ENCODE measurements at regions not wholly inside any gene's neighbourhood (a gene's known extent, or its start where the extent isn't known, plus 50 kb on each side); places are given as distances from the start of the nearest gene placed in this dataset.

- Histone ChIP-seq H2AFZ (ENCODE audit: low read length) (no peak overlapping the region), H3K27ac (ENCODE audit: low read length) (no peak overlapping the region), H3K4me2 (ENCODE audit: low read depth, low read length, poor library complexity, severe bottlenecking) (no peak overlapping the region)
These were observed 323.5 kb downstream of the DAD1 start for GRCh38 chr14:22265319-22266141.

DNA sequence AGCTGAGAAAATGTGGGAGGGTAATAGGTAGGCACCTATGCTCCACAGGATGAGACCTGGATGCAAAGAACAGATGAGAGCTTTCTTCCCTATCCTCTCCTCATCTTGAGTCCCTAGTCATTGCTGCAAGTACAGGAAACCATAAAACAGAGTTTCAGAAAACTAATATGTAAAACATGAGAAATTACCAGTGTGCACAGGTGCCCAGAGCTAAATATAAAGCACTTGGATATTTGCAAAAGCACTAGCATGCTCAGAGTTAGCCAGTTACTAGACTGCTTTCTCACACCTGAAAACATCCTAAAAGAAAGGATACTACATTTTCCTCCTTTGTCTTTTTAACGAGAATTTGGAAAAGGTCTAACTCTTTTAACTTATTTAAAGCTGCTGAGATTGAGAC, 324.3 kb downstream of the DAD1 start:
- no peak for DNase-seq
- Histone ChIP-seq H3K9me3 (ENCODE audit: low read length) (no peaks in the 10 kb centered on the region), H3K4me3 (ENCODE audit: low read length) (no peak overlapping the region), H3K4me1 (ENCODE audit: low read length) (peaks cover 16% of the 10 kb centered on the region), H2AFZ (ENCODE audit: low read length) (no peak overlapping the region), H3K9ac (ENCODE audit: low read length) (no peak overlapping the region), H3K9me2 (replicated peaks; ENCODE audit: insufficient read depth, low read length) (no peaks in the 10 kb centered on the region), H3K79me2 (ENCODE audit: low read length) (no peaks in the 10 kb centered on the region), H4K20me1 (ENCODE audit: insufficient read depth, low read depth, low read length) (no peaks in the 10 kb centered on the region), H3K36me3 (ENCODE audit: insufficient read depth, low read length) (no peaks in the 10 kb centered on the region), H3K27ac (ENCODE audit: low read length) (no peak overlapping the region), H3K4me2 (ENCODE audit: low read depth, low read length, poor library complexity, severe bottlenecking) (no peak overlapping the region), H3K27me3 (ENCODE audit: low read length) (no peaks in the 10 kb centered on the region)

More at GRCh38 chr14:22265319-22266141, 323.5 kb downstream of the DAD1 start:
- Histone ChIP-seq H3K79me2 (ENCODE audit: low read length) (no peaks in the 10 kb centered on the region), H3K9me3 (ENCODE audit: low read length) (no peaks in the 10 kb centered on the region), H3K4me3 (ENCODE audit: low read length) (no peak overlapping the region), H4K20me1 (ENCODE audit: insufficient read depth, low read depth, low read length) (no peaks in the 10 kb centered on the region), H3K4me1 (ENCODE audit: low read length) (peaks cover 16% of the 10 kb centered on the region), H3K36me3 (ENCODE audit: insufficient read depth, low read length) (no peaks in the 10 kb centered on the region), H3K9me2 (replicated peaks; ENCODE audit: insufficient read depth, low read length) (no peaks in the 10 kb centered on the region), H3K9ac (ENCODE audit: low read length) (no peak overlapping the region), H3K27me3 (ENCODE audit: low read length) (no peaks in the 10 kb centered on the region)
- DNase-seq = peak; percentile 80

DNA sequence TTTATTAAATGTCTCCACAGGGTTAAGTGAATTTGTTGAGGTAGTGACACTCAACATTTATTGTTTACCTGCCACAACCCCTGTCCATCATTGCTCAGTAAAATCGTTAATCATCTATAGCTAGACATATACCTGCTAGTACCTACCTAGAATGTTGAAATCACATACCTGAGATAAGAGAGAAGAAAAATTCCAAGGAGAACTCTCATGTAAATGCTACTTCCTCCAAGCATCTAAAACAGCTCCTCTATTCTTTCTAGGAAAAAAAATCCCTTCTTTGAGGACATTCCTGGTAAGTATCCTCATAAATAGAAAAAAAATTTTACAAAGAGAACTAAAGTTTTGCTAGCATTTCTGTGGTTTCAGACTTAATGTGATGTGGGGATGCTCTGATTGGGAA, 325.1 kb downstream of the DAD1 start:
- Histone ChIP-seq H3K27me3 (ENCODE audit: low read length) (no peaks in the 10 kb centered on the region), H2AFZ (ENCODE audit: low read length) (no peak overlapping the region), H3K79me2 (ENCODE audit: low read length) (no peaks in the 10 kb centered on the region), H3K36me3 (ENCODE audit: insufficient read depth, low read length) (no peaks in the 10 kb centered on the region), H3K9ac (ENCODE audit: low read length) (no peak overlapping the region), H3K27ac (ENCODE audit: low read length) (no peak overlapping the region), H3K4me3 (ENCODE audit: low read length) (no peak overlapping the region), H3K4me1 (ENCODE audit: low read length) (peaks cover 14% of the 10 kb centered on the region), H3K4me2 (ENCODE audit: low read depth, low read length, poor library complexity, severe bottlenecking) (no peak overlapping the region), H3K9me3 (ENCODE audit: low read length) (no peaks in the 10 kb centered on the region), H4K20me1 (ENCODE audit: insufficient read depth, low read depth, low read length) (no peaks in the 10 kb centered on the region), H3K9me2 (replicated peaks; ENCODE audit: insufficient read depth, low read length) (no peaks in the 10 kb centered on the region)
- no peak for DNase-seq

DNA sequence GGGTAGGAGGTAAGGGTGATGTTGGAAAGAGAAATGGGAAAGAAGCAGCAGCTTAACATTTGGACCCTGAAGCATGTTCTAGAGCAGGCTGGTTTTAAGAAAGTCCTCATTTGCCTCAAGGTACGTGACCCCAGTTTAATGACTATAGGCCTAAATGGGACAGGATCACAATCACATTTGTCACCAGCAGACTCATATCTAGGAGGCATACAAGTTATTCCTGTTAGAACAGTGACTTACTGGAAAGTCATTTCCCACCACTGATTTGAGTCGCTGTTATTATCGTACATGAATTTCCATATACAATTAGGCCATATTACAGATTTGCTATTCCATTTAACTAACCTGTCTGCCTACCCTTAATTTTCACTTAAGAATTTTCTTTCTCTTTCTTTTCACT, 326.1 kb downstream of the DAD1 start:
- no peaks in the 10 kb centered on the region for H3K9me2 ChIP-seq (replicated peaks; ENCODE audit: insufficient read depth, low read length)
- H3K4me2 ChIP-seq (ENCODE audit: low read depth, low read length, poor library complexity, severe bottlenecking) = no peak overlapping the region
- H3K27ac ChIP-seq (ENCODE audit: low read length) = no peak overlapping the region
- no peaks in the 10 kb centered on the region for H4K20me1 ChIP-seq (ENCODE audit: insufficient read depth, low read depth, low read length)
- H3K36me3 ChIP-seq (ENCODE audit: insufficient read depth, low read length) = no peaks in the 10 kb centered on the region
- no peaks in the 10 kb centered on the region for H3K9me3 ChIP-seq (ENCODE audit: low read length)
- no peaks in the 10 kb centered on the region for H3K27me3 ChIP-seq (ENCODE audit: low read length)
- H3K9ac ChIP-seq (ENCODE audit: low read length) = no peak overlapping the region
- no peak for DNase-seq
- no peaks in the 10 kb centered on the region for H3K79me2 ChIP-seq (ENCODE audit: low read length)
- no peak overlapping the region for H2AFZ ChIP-seq (ENCODE audit: low read length)
- H3K4me3 ChIP-seq (ENCODE audit: low read length) = no peak overlapping the region
- H3K4me1 ChIP-seq (ENCODE audit: low read length) = peaks cover 9% of the 10 kb centered on the region

- Histone ChIP-seq H3K79me2 (ENCODE audit: low read length) (no peaks in the 10 kb centered on the region), H3K4me3 (ENCODE audit: low read length) (no peak overlapping the region), H3K4me1 (ENCODE audit: low read length) (no peaks in the 10 kb centered on the region), H3K9me3 (ENCODE audit: low read length) (no peaks in the 10 kb centered on the region), H3K27ac (ENCODE audit: low read length) (no peak overlapping the region), H3K9ac (ENCODE audit: low read length) (no peak overlapping the region), H3K4me2 (ENCODE audit: low read depth, low read length, poor library complexity, severe bottlenecking) (no peak overlapping the region), H3K27me3 (ENCODE audit: low read length) (0 out of 2 replicates have a peak, but pooled peaks cover 4% of the 10 kb centered on the region), H3K36me3 (ENCODE audit: insufficient read depth, low read length) (no peaks in the 10 kb centered on the region), H4K20me1 (ENCODE audit: insufficient read depth, low read depth, low read length) (no peaks in the 10 kb centered on the region), H3K9me2 (replicated peaks; ENCODE audit: insufficient read depth, low read length) (no peaks in the 10 kb centered on the region), H2AFZ (ENCODE audit: low read length) (no peak overlapping the region)
- DNase-seq = no peak
These were observed 333.7 kb downstream of the DAD1 start for GRCh38 chr14:22255017-22255950.

GRCh38 chr14:22252686-22253085, 336.3 kb downstream of the DAD1 start:
- DNase-seq = no peak
- Histone ChIP-seq H3K36me3 (ENCODE audit: insufficient read depth, low read length) (no peaks in the 10 kb centered on the region), H2AFZ (ENCODE audit: low read length) (no peak overlapping the region), H3K27ac (ENCODE audit: low read length) (no peak overlapping the region), H4K20me1 (ENCODE audit: insufficient read depth, low read depth, low read length) (no peaks in the 10 kb centered on the region), H3K9me3 (ENCODE audit: low read length) (no peaks in the 10 kb centered on the region), H3K27me3 (ENCODE audit: low read length) (0 out of 2 replicates have a peak, but pooled peaks cover 4% of the 10 kb centered on the region), H3K79me2 (ENCODE audit: low read length) (no peaks in the 10 kb centered on the region), H3K4me2 (ENCODE audit: low read depth, low read length, poor library complexity, severe bottlenecking) (no peak overlapping the region), H3K9me2 (replicated peaks; ENCODE audit: insufficient read depth, low read length) (no peaks in the 10 kb centered on the region), H3K4me3 (ENCODE audit: low read length) (no peak overlapping the region), H3K4me1 (ENCODE audit: low read length) (no peaks in the 10 kb centered on the region), H3K9ac (ENCODE audit: low read length) (no peak overlapping the region)

GRCh38 chr14:22251090-22251489, 337.9 kb downstream of the DAD1 start:
- Histone ChIP-seq H3K9me2 (replicated peaks; ENCODE audit: insufficient read depth, low read length) (no peaks in the 10 kb centered on the region), H3K4me2 (ENCODE audit: low read depth, low read length, poor library complexity, severe bottlenecking) (no peak overlapping the region), H3K27me3 (ENCODE audit: low read length) (0 out of 2 replicates have a peak, but pooled peaks cover 4% of the 10 kb centered on the region), H2AFZ (ENCODE audit: low read length) (no peak overlapping the region), H3K27ac (ENCODE audit: low read length) (no peak overlapping the region), H3K9me3 (ENCODE audit: low read length) (no peaks in the 10 kb centered on the region), H3K4me3 (ENCODE audit: low read length) (no peak overlapping the region), H3K4me1 (ENCODE audit: low read length) (no peaks in the 10 kb centered on the region), H4K20me1 (ENCODE audit: insufficient read depth, low read depth, low read length) (no peaks in the 10 kb centered on the region), H3K79me2 (ENCODE audit: low read length) (no peaks in the 10 kb centered on the region), H3K36me3 (ENCODE audit: insufficient read depth, low read length) (no peaks in the 10 kb centered on the region), H3K9ac (ENCODE audit: low read length) (no peak overlapping the region)
- DNase-seq = no peak

- no peaks in the 10 kb centered on the region for H4K20me1 ChIP-seq (ENCODE audit: insufficient read depth, low read depth, low read length)
- 0 out of 2 replicates have a peak, but pooled peaks cover 3% of the 10 kb centered on the region for H3K27me3 ChIP-seq (ENCODE audit: low read length)
- H3K9ac ChIP-seq (ENCODE audit: low read length) = no peak overlapping the region
- H3K27ac ChIP-seq (ENCODE audit: low read length) = no peak overlapping the region
- H3K36me3 ChIP-seq (ENCODE audit: insufficient read depth, low read length) = no peaks in the 10 kb centered on the region
- H3K4me1 ChIP-seq (ENCODE audit: low read length) = no peaks in the 10 kb centered on the region
- no peak overlapping the region for H3K4me2 ChIP-seq (ENCODE audit: low read depth, low read length, poor library complexity, severe bottlenecking)
- no peak overlapping the region for H3K4me3 ChIP-seq (ENCODE audit: low read length)
- no peaks in the 10 kb centered on the region for H3K9me2 ChIP-seq (replicated peaks; ENCODE audit: insufficient read depth, low read length)
- H3K9me3 ChIP-seq (ENCODE audit: low read length) = no peaks in the 10 kb centered on the region
- H2AFZ ChIP-seq (ENCODE audit: low read length) = no peak overlapping the region
- H3K79me2 ChIP-seq (ENCODE audit: low read length) = no peaks in the 10 kb centered on the region
- DNase-seq = no peak
These were observed 339.3 kb downstream of the DAD1 start for GRCh38 chr14:22249770-22250169.

All from Karpas-422 (cell line).